ENCODE measurements at regions not wholly inside any gene's neighbourhood (a gene's known extent, or its start where the extent isn't known, plus 50 kb on each side); places are given as distances from the start of the nearest gene placed in this dataset.

DNA sequence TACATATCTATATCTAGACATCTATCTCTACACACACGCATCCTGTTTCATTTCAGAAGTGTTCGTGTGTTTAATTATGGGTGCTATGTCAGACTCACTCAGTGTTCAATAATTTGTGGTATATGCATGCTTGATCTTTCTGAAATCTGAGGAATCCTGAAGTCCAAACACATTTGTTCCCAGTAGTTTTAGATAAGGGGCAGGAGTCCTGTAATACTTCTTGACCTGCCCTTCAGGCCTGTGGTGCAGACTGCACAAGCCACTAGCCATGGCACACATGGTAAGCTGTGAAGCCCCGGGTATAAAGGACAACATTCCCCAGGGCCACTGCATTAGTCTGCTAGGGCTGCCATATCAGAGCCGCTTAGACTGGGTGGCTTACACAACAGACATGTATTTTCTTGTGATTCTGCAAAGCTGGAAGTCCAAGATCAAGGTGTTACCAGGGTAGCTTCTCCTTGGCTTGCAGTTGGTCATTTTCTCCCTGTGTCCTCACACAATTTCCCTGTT, 267.2 kb downstream of the RHOU start:
- POLR2A ChIA-PET (ENCODE audit: low non-redundant PET) = no interaction called here
- CTCF ChIA-PET = no interaction called here
- no peak for DNase-seq (ENCODE audit: low spot score)
- H3K36me3 ChIP-seq (ENCODE audit: insufficient read depth, low read length, poor library complexity, severe bottlenecking) = no peaks in the 10 kb centered on the region
- no peaks in the 10 kb centered on the region for H3K9me3 ChIP-seq (ENCODE audit: low read depth, low read length, poor library complexity, severe bottlenecking)
- no peaks in the 10 kb centered on the region for H3K4me1 ChIP-seq (ENCODE audit: insufficient read depth, low read length, poor library complexity, severe bottlenecking)
- no peak for TF ChIP-seq EZH2 (IDR thresholded peaks at IDR 0.05; ENCODE audit: borderline replicate concordance, low read depth, low read length, poor library complexity, severe bottlenecking)
- TF ChIP-seq, protein P1, sequence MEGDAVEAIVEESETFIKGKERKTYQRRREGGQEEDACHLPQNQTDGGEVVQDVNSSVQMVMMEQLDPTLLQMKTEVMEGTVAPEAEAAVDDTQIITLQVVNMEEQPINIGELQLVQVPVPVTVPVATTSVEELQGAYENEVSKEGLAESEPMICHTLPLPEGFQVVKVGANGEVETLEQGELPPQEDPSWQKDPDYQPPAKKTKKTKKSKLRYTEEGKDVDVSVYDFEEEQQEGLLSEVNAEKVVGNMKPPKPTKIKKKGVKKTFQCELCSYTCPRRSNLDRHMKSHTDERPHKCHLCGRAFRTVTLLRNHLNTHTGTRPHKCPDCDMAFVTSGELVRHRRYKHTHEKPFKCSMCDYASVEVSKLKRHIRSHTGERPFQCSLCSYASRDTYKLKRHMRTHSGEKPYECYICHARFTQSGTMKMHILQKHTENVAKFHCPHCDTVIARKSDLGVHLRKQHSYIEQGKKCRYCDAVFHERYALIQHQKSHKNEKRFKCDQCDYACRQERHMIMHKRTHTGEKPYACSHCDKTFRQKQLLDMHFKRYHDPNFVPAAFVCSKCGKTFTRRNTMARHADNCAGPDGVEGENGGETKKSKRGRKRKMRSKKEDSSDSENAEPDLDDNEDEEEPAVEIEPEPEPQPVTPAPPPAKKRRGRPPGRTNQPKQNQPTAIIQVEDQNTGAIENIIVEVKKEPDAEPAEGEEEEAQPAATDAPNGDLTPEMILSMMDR (conservative IDR thresholded peaks at IDR 0.05; ENCODE audit: low read depth, low read length) = no peak
- no peaks in the 10 kb centered on the region for H3K27me3 ChIP-seq (replicated peaks; ENCODE audit: insufficient read depth, low read depth, low read length, poor library complexity)
- H3K4me3 ChIP-seq (ENCODE audit: low read depth, low read length, poor library complexity, severe bottlenecking) = no peak overlapping the region
- H3K27ac ChIP-seq (ENCODE audit: low read depth, low read length, poor library complexity, severe bottlenecking) = no peak overlapping the region
- no TSS peak for BruUV-seq (replicated peaks)
- intact Hi-C loops (cut with micrococcal nuclease; ENCODE audit: unreplicated experiment) = no loop called here

DNA sequence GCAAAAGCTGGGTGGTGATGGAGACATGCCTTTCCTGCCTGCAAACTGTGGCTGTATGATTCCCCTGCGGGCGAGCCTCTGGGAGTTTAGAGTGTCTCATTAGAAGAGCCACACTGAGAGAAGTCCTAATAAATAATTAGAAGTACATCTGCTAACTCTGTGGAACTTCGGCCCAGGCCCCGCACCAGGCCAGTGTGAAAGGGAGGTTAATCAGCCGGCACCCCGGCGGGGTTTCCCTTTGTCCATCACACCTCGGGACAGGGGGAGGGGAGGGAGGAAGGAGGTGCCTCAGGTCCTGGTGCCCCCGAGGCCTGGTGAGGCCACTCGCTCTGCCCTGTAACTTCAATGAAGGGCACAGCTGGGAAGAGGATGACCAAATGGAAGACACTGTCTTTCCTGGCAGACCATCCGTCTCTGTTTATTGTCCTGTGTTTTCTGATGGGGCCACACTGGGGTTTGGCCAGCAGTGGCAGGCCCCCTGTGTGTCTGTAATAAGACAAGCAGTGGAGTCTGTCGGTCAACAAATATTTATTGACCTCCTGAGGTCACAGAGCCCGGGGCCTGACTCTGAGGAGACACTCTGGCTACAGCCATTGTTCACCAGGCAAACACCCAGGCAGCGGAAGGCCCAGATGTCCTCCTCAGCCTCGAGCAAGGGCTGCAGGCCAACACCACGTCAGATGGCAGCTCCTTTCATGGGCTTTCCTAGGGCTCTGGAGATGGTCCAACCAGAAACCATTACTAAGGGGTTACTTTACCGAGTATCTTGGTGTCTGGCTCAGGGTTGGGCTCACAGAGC, 267.5 kb upstream of the RAB4A start:
- no TSS peak for BruUV-seq (replicated peaks)
- ChIA-PET POLR2A (ENCODE audit: low non-redundant PET) (interaction anchor here (0.7 kb wide), 1 partner anchor 623 kb away, joined by 3 read pairs; no protein-coding TSS in a partner anchor), CTCF (no interaction called here)
- DNase-seq (ENCODE audit: low spot score) = no peak
- no peaks in the 10 kb centered on the region for H3K36me3 ChIP-seq (ENCODE audit: insufficient read depth, low read length, poor library complexity, severe bottlenecking)
- no peak for TF ChIP-seq EZH2 (IDR thresholded peaks at IDR 0.05; ENCODE audit: borderline replicate concordance, low read depth, low read length, poor library complexity, severe bottlenecking)
- TF ChIP-seq, protein P1 (conservative IDR thresholded peaks at IDR 0.05; ENCODE audit: low read depth, low read length) = no peak
- no peaks in the 10 kb centered on the region for H3K9me3 ChIP-seq (ENCODE audit: low read depth, low read length, poor library complexity, severe bottlenecking)
- no peaks in the 10 kb centered on the region for H3K4me1 ChIP-seq (ENCODE audit: insufficient read depth, low read length, poor library complexity, severe bottlenecking)
- H3K4me3 ChIP-seq (ENCODE audit: low read depth, low read length, poor library complexity, severe bottlenecking) = no peak overlapping the region
- no peak overlapping the region for H3K27ac ChIP-seq (ENCODE audit: low read depth, low read length, poor library complexity, severe bottlenecking)
- H3K27me3 ChIP-seq (replicated peaks; ENCODE audit: insufficient read depth, low read depth, low read length, poor library complexity) = no peaks in the 10 kb centered on the region
- intact Hi-C loops (cut with micrococcal nuclease; ENCODE audit: unreplicated experiment) = no loop called here

DNA sequence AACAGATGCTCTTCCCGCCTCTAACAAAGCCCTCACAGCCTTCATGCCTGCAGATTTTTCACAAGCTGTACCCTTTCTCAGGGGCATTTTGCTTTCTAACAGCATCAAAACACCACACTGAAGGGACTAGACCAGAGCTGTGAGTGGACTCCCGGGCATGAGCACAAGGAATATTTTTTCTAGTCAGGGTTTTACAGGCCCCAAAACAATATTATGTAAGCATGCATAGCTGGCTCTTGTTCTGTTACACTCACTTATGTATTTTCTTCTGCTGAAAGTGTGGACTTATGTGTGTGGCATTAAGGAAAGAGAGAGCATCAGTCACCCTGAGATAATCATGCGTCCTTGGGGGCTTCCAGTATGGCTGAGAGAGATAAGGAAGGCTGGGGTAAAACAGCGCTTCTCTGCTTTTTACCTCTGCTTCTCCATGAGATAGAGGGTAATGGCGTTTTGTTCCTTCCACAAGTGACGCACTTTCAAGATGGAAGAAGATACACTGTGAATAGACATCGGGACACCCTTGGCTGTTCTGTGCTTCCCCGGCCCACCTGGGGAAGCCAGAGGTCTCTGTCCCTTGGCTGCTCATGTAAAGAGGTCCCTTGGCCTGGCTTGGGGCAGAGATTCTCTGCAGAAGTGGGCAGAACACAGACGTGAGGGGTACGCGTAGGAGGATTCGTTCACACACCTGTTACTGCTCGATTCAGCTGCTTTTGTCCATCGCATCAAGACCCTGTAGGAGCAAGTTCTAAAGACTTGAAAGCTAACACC, 266.7 kb upstream of the RAB4A start:
- ChIA-PET POLR2A (ENCODE audit: low non-redundant PET) (interaction anchor here (0.7 kb wide), 1 partner anchor 622 kb away, joined by 3 read pairs; no protein-coding TSS in a partner anchor), CTCF (no interaction called here)
- Histone ChIP-seq H3K27ac (ENCODE audit: low read depth, low read length, poor library complexity, severe bottlenecking) (no peak overlapping the region), H3K36me3 (ENCODE audit: insufficient read depth, low read length, poor library complexity, severe bottlenecking) (no peaks in the 10 kb centered on the region), H3K27me3 (replicated peaks; ENCODE audit: insufficient read depth, low read depth, low read length, poor library complexity) (no peaks in the 10 kb centered on the region), H3K4me1 (ENCODE audit: insufficient read depth, low read length, poor library complexity, severe bottlenecking) (no peaks in the 10 kb centered on the region), H3K4me3 (ENCODE audit: low read depth, low read length, poor library complexity, severe bottlenecking) (no peak overlapping the region), H3K9me3 (ENCODE audit: low read depth, low read length, poor library complexity, severe bottlenecking) (no peaks in the 10 kb centered on the region)
- no peak for DNase-seq (ENCODE audit: low spot score)
- intact Hi-C loops (cut with micrococcal nuclease; ENCODE audit: unreplicated experiment) = no loop called here
- BruUV-seq (replicated peaks) = no TSS peak
- no peak for TF ChIP-seq EZH2 (IDR thresholded peaks at IDR 0.05; ENCODE audit: borderline replicate concordance, low read depth, low read length, poor library complexity, severe bottlenecking)
- TF ChIP-seq, protein P1 (conservative IDR thresholded peaks at IDR 0.05; ENCODE audit: low read depth, low read length) = no peak
